Endothelial cell of umbilical vein (primary cell): ENCODE measurements at regions not wholly inside any gene's neighbourhood (a gene's known extent, or its start where the extent isn't known, plus 50 kb on each side); places are given as distances from the start of the nearest gene placed in this dataset.
A peak's percentile ranks its signal among the peaks of the same experiment; 100 is the strongest.

Source experiments
- BruUV-seq: library from RNA; stranded (reverse); fragments of 400-500 nt; replicated peaks from 2 replicates; lab custom pipeline; 2021; lab: Mats Ljungman, UMichigan
- CTCF ChIA-PET: fragments of 300-600, 350-600 bp; sonication (Branson Sonifier 250); formaldehyde crosslinking; loops from one replicate; lab custom pipeline; 2021; ENCODE audit warnings: antibody characterized with exemption, inconsistent platforms; lab: Charles Lee
- POLR2A ChIA-PET: fragments of 300-600, 350-600 bp; sonication (Branson Sonifier 250); formaldehyde crosslinking; loops from one replicate; lab custom pipeline; 2021; ENCODE audit warnings: antibody characterized with exemption, inconsistent platforms; lab: Charles Lee
- DNase-seq: peaks from one replicate; pipeline ENCODE4 v3.0.0-alpha.2; 2011; ENCODE audit warnings: low read depth, low spot score
- FAIRE-seq: peaks from 2 replicates; lab custom pipeline; 2011; peaks lifted over from hg19 to GRCh38; lab: Jason Lieb, UNC
- H2AFZ ChIP-seq: 2 replicates; pipeline ENCODE4 v1.6.0; 2012; ENCODE audit warnings: low read depth, low read length, control low read depth, inconsistent platforms
- H3K27ac ChIP-seq: 2 replicates; pipeline ENCODE4 v1.5.1; 2011; ENCODE audit warnings: low read depth, mild to moderate bottlenecking, control low read depth, low read length, moderate library complexity; ENCODE audit not compliant: insufficient read depth
- H3K27me3 ChIP-seq, 2 experiments: 2 replicates each; pipeline versions ENCODE4 v1.6.0 to v1.6.1; 2011; ENCODE audit warnings: low read length in 2 of 2, mixed read lengths in 1 of 2; ENCODE audit not compliant: control insufficient read depth in 2 of 2, insufficient read depth in 2 of 2
- H3K36me3 ChIP-seq, 2 experiments: 2 replicates in 1 of 2; 3 replicates in 1 of 2; pipeline ENCODE4 v1.5.1; 2011; ENCODE audit warnings: low read length in 2 of 2, mild to moderate bottlenecking in 1 of 2, moderate library complexity in 1 of 2; ENCODE audit not compliant: control insufficient read depth in 2 of 2, insufficient read depth in 2 of 2; ENCODE audit errors: extremely low read depth in 1 of 2
- H3K4me1 ChIP-seq: 3 replicates; pipeline ENCODE4 v1.5.1; 2011; ENCODE audit warnings: mild to moderate bottlenecking, low read length; ENCODE audit not compliant: control insufficient read depth, insufficient read depth; ENCODE audit errors: extremely low read depth
- H3K4me2 ChIP-seq: 2 replicates; pipeline ENCODE4 v1.6.1; 2011; ENCODE audit warnings: low read length, control low read depth, mixed read lengths; ENCODE audit not compliant: insufficient read depth
- H3K4me3 ChIP-seq, 3 experiments: fragments of 200-600 bp in 1 of 3; sonication (generic), shearing (Covaris generic) in 1 of 3; replicated peaks in 1 of 3; 2 replicates each; pipeline ENCODE4 v1.5.1; 2011 to 2016; ENCODE audit warnings: control low read depth in 3 of 3, low read length in 3 of 3, mild to moderate bottlenecking in 2 of 3, inconsistent platforms in 1 of 3, low read depth in 1 of 3, moderate library complexity in 1 of 3; ENCODE audit not compliant: insufficient read depth in 1 of 3
- H3K79me2 ChIP-seq: 2 replicates; pipeline ENCODE4 v1.6.0; 2012; ENCODE audit warnings: low read length, inconsistent platforms; ENCODE audit not compliant: control insufficient read depth, insufficient read depth
- H3K9ac ChIP-seq: replicated peaks from 2 replicates; pipeline ENCODE3; 2011; ENCODE audit warnings: low read length, control low read depth; ENCODE audit not compliant: insufficient read depth; ENCODE audit errors: extremely low read depth
- H3K9me1 ChIP-seq: replicated peaks from 3 replicates; pipeline ENCODE4 v1.6.0; 2011; ENCODE audit warnings: mild to moderate bottlenecking, low read length; ENCODE audit not compliant: control insufficient read depth, insufficient read depth; ENCODE audit errors: extremely low read depth
- H3K9me3 ChIP-seq: replicated peaks from 2 replicates; pipeline ENCODE4 v1.5.1; 2012; ENCODE audit warnings: low read length, inconsistent platforms; ENCODE audit not compliant: control insufficient read depth, insufficient read depth
- H4K20me1 ChIP-seq: replicated peaks from 2 replicates; pipeline ENCODE3; 2011; ENCODE audit warnings: mild to moderate bottlenecking, low read length; ENCODE audit not compliant: control insufficient read depth, insufficient read depth; ENCODE audit errors: extremely low read depth
- CTCF ChIP-seq, 2 donors: IDR thresholded peaks; 1 replicate in 1 of 2; 2 replicates in 1 of 2; pipeline ENCODE4 v1.5.1; 2011; ENCODE audit warnings: low read length in 2 of 2, mild to moderate bottlenecking in 2 of 2, moderate library complexity in 2 of 2, control low read depth in 1 of 2, inconsistent platforms in 1 of 2, low read depth in 1 of 2; ENCODE audit not compliant: insufficient read depth in 1 of 2; ENCODE audit errors: extremely low read depth in 1 of 2
- EZH2 ChIP-seq: IDR thresholded peaks from 2 replicates; pipeline ENCODE4 v1.6.1; 2012; ENCODE audit warnings: borderline replicate concordance, low read depth, mild to moderate bottlenecking, moderate library complexity, low read length, inconsistent platforms; ENCODE audit not compliant: severe bottlenecking
- GATA2 ChIP-seq: IDR thresholded peaks from 2 replicates; pipeline ENCODE4 v1.7.0; 2011; ENCODE audit warnings: low read depth, mild to moderate bottlenecking, moderate library complexity, mixed read lengths, low read length; ENCODE audit not compliant: insufficient read length, insufficient read depth
- MAX ChIP-seq: IDR thresholded peaks from 2 replicates; pipeline ENCODE4 v1.6.1; 2011; ENCODE audit not compliant: insufficient read depth, insufficient read length
- dilution Hi-C: fragments of 300-500 bp; cut with MboI; formaldehyde crosslinking; loops from one replicate; pipeline ENCODE4 v1.15.0; 2019; ENCODE audit warnings: low sequenced_read_pairs; ENCODE audit not compliant: extremely low pct_ligation_motif_present
- intact Hi-C: fragments of 100-400 bp; cut with micrococcal nuclease; formaldehyde crosslinking; loops from one replicate; pipeline ENCODE4 v1.10.0; 2022

GRCh38 chr12:68454892-68455291, 122.7 kb upstream of the MDM1 start:
- CTCF ChIA-PET: interaction anchor here (0.9 to 1.3 kb wide), 2 partner anchors 28 to 49 kb away, joined by 4 to 5 read pairs; no protein-coding TSS in a partner anchor
- H3K4me2 ChIP-seq: peak overlapping the region; percentile 54
- intact Hi-C loops: loop anchor here (1.0 kb wide), 1 partner anchor 155 kb away; the partner anchor contains the start of gene RAP1B
- no peaks in the 10 kb centered on the region for H3K9me3 ChIP-seq
- H3K9me1 ChIP-seq: no peaks in the 10 kb centered on the region
- no peaks in the 10 kb centered on the region for H4K20me1 ChIP-seq
- H3K9ac ChIP-seq: no peak overlapping the region
- no peak overlapping the region for H3K4me3 ChIP-seq
- no TSS peak for BruUV-seq
- peak overlapping the region; percentile 14 for H2AFZ ChIP-seq
- peak; percentile 20 for DNase-seq
- dilution Hi-C loops: no loop called here
- TF ChIP-seq EZH2 (no peak), MAX (no peak)
- peaks cover 0 to 2% of the 10 kb centered on the region in 2 experiments for H3K27me3 ChIP-seq
- no peaks in the 10 kb centered on the region for H3K79me2 ChIP-seq
- H3K4me1 ChIP-seq: peaks cover 18% of the 10 kb centered on the region
- no peak overlapping the region for H3K27ac ChIP-seq
- H3K36me3 ChIP-seq: no peaks in the 10 kb centered on the region
- peak; percentile 49 for FAIRE-seq
- POLR2A ChIA-PET: no interaction called here

GRCh38 chr12:68455691-68456345, 123.7 kb upstream of the MDM1 start:
- intact Hi-C loops: loop anchor here (1.0 kb wide), 1 partner anchor 154 kb away; the partner anchor contains the start of gene RAP1B
- Histone ChIP-seq H2AFZ (peak overlapping the region; percentile 67), H3K4me1 (peaks cover 18% of the 10 kb centered on the region), H3K79me2 (no peaks in the 10 kb centered on the region), H3K36me3 (no peaks in the 10 kb centered on the region), H3K9ac (no peak overlapping the region), H3K4me3 (no peak overlapping the region), H3K27ac (no peak overlapping the region), H3K4me2 (peak overlapping the region; percentile 54), H3K27me3 (peaks cover 0 to 2% of the 10 kb centered on the region in 2 experiments), H3K9me3 (no peaks in the 10 kb centered on the region), H4K20me1 (no peaks in the 10 kb centered on the region), H3K9me1 (no peaks in the 10 kb centered on the region)
- BruUV-seq: TSS peak; percentile 86
- DNase-seq (peak; percentile 40), FAIRE-seq (peak; percentile 55)
- CTCF ChIA-PET: interaction anchor here (0.9 kb wide), 1 partner anchor 9 kb away, joined by 3 read pairs; no protein-coding TSS in a partner anchor
- TF ChIP-seq GATA2 (peak; percentile 45), CTCF (IDR thresholded peaks at IDR 0.05; ENCODE audit: extremely low read depth in 1 of 2, insufficient read depth in 1 of 2, low read depth in 1 of 2, low read length in 2 of 2) (no peak)
- dilution Hi-C loops: no loop called here
- POLR2A ChIA-PET: interaction anchor here (0.6 kb wide), 1 partner anchor 13 kb away, joined by 3 read pairs; no protein-coding TSS in a partner anchor
